Uterus (tissue), 3 donors: ENCODE measurements at regions not wholly inside any gene's neighbourhood (a gene's known extent, or its start where the extent isn't known, plus 50 kb on each side); places are given as distances from the start of the nearest gene placed in this dataset.

Source experiments
- DNase-seq, 2 donors: peaks; one replicate each; pipeline ENCODE4 v3.0.0-alpha.2; 2019 to 2020
- H3K27ac ChIP-seq, 2 donors: fragments of 200-600 bp; sonication (generic); 1 replicate in 1 of 2; 2 replicates in 1 of 2; pipeline ENCODE4 v1.5.1; 2016 to 2018
- H3K27me3 ChIP-seq, 2 donors: fragments of 200-600 bp; sonication (generic); one replicate each; pipeline ENCODE4 v1.5.1; 2018 to 2019; ENCODE audit warnings: control low read depth in 1 of 2
- H3K36me3 ChIP-seq, 2 donors: fragments of 200-600 bp; sonication (generic); one replicate each; pipeline ENCODE4 v1.5.1; 2019; ENCODE audit warnings: control low read depth in 1 of 2
- H3K4me1 ChIP-seq, 2 donors: fragments of 200-600 bp; sonication (generic); one replicate each; pipeline ENCODE4 v1.5.1; 2018 to 2019; ENCODE audit warnings: control low read depth in 1 of 2
- H3K4me3 ChIP-seq, 2 donors: fragments of 200-600 bp; sonication (generic); 1 replicate in 1 of 2; 2 replicates in 1 of 2; pipeline ENCODE4 v1.5.1; 2018 to 2019; ENCODE audit warnings: mild to moderate bottlenecking in 1 of 2
- H3K9me3 ChIP-seq, 2 donors: fragments of 200-600 bp; sonication (generic); one replicate each; pipeline ENCODE4 v1.5.1; 2019; ENCODE audit warnings: control low read depth in 1 of 2
- CTCF ChIP-seq, 4 experiments: fragments of 200-600 bp in 2 of 4; fragments of 450-650 bp in 2 of 4; sonication (generic) in 2 of 4; IDR thresholded peaks; one replicate each; pipeline ENCODE4 v1.5.1; 2016 to 2019; ENCODE audit warnings: antibody characterized with exemption in 4 of 4, mild to moderate bottlenecking in 2 of 4, moderate library complexity in 1 of 4
- POLR2A ChIP-seq, 2 donors: fragments of 450-650 bp; IDR thresholded peaks; one replicate each; pipeline ENCODE4 v1.6.1; 2016; ENCODE audit warnings: antibody characterized with exemption in 2 of 2, mild to moderate bottlenecking in 1 of 2, moderate library complexity in 1 of 2
- intact Hi-C: fragments of 100-400 bp; cut with DNase I; formaldehyde crosslinking; loops from one replicate; pipeline ENCODE4 v1.15.1; 2023; ENCODE audit warnings: low total_unique reads
- donor health status: DM: yes; HTN: yes; CAD: no.

- no peak for TF ChIP-seq CTCF (IDR thresholded peaks at IDR 0.05)
- TF ChIP-seq POLR2A (IDR thresholded peaks at IDR 0.05), result no peak
- intact Hi-C loops, result no loop called here
These were observed 152.4 kb downstream of the ASCL1 start for GRCh38 chr12:103109861-103110260.

GRCh38 chr12:103114296-103115055 is 157.0 kb downstream of the ASCL1 start:
- TF ChIP-seq POLR2A (IDR thresholded peaks at IDR 0.05) (no peak), CTCF (IDR thresholded peaks at IDR 0.05) (no peak)

More at GRCh38 chr12:103109861-103110260, 152.4 kb downstream of the ASCL1 start:
- no peak overlapping the region for H3K27ac ChIP-seq
- no peak overlapping the region for H3K4me3 ChIP-seq
- no peak for DNase-seq
- no peaks in the 10 kb centered on the region for H3K4me1 ChIP-seq
- H3K27me3 ChIP-seq, result no peaks in the 10 kb centered on the region
- no peaks in the 10 kb centered on the region for H3K9me3 ChIP-seq
- no peaks in the 10 kb centered on the region for H3K36me3 ChIP-seq

GRCh38 chr12:103128862-103129501 is 171.5 kb downstream of the ASCL1 start:
- intact Hi-C loops, result no loop called here
- no peak overlapping the region for H3K27ac ChIP-seq
- H3K4me3 ChIP-seq, result no peak overlapping the region
- H3K36me3 ChIP-seq, result no peaks in the 10 kb centered on the region
- no peaks in the 10 kb centered on the region for H3K9me3 ChIP-seq
- TF ChIP-seq CTCF (IDR thresholded peaks at IDR 0.05), result no peak
- TF ChIP-seq POLR2A (IDR thresholded peaks at IDR 0.05), result no peak
- no peaks in the 10 kb centered on the region for H3K27me3 ChIP-seq
- no peak for DNase-seq
- H3K4me1 ChIP-seq, result no peaks in the 10 kb centered on the region

More at GRCh38 chr12:103114296-103115055, 157.0 kb downstream of the ASCL1 start:
- intact Hi-C loops, result no loop called here
- no peak overlapping the region for H3K4me3 ChIP-seq
- no peaks in the 10 kb centered on the region for H3K9me3 ChIP-seq
- H3K27ac ChIP-seq, result no peak overlapping the region
- no peaks in the 10 kb centered on the region for H3K4me1 ChIP-seq
- no peaks in the 10 kb centered on the region for H3K27me3 ChIP-seq
- no peak for DNase-seq
- H3K36me3 ChIP-seq, result no peaks in the 10 kb centered on the region

- H3K9me3 ChIP-seq, result no peaks in the 10 kb centered on the region
- TF ChIP-seq POLR2A (IDR thresholded peaks at IDR 0.05), result no peak
- no peak for TF ChIP-seq CTCF (IDR thresholded peaks at IDR 0.05)
- no peak for DNase-seq
- H3K27me3 ChIP-seq, result no peaks in the 10 kb centered on the region
- H3K27ac ChIP-seq, result no peak overlapping the region
- H3K4me3 ChIP-seq, result no peak overlapping the region
- intact Hi-C loops, result no loop called here
- no peaks in the 10 kb centered on the region for H3K4me1 ChIP-seq
- no peaks in the 10 kb centered on the region for H3K36me3 ChIP-seq
These were observed 173.1 kb downstream of the ASCL1 start for GRCh38 chr12:103130564-103130963.

GRCh38 chr12:103138538-103138937 is 181.1 kb downstream of the ASCL1 start:
- no peaks in the 10 kb centered on the region for H3K36me3 ChIP-seq
- no peaks in the 10 kb centered on the region for H3K4me1 ChIP-seq
- H3K27ac ChIP-seq, result no peak overlapping the region
- no peaks in the 10 kb centered on the region for H3K27me3 ChIP-seq
- H3K9me3 ChIP-seq, result no peaks in the 10 kb centered on the region
- DNase-seq, result no peak
- intact Hi-C loops, result no loop called here
- TF ChIP-seq CTCF (IDR thresholded peaks at IDR 0.05) (no peak), POLR2A (IDR thresholded peaks at IDR 0.05) (no peak)
- no peak overlapping the region for H3K4me3 ChIP-seq
